Stimulated activated CD4-positive, alpha-beta T cell treated with anti-CD3 and anti-CD28 coated beads, Interleukin-2, amount 100 ng/mL, for 48 hours (primary cell): ENCODE measurements at regions not wholly inside any gene's neighbourhood (a gene's known extent, or its start where the extent isn't known, plus 50 kb on each side); places are given as distances from the start of the nearest gene placed in this dataset.

Experiments
- DNase-seq, 2 donors: peaks; one replicate each; pipeline ENCODE4 v3.0.0-alpha.2; 2020

- DNase-seq: no peak
These were observed 157.8 kb downstream of the AXIN2 start for GRCh38 chr17:65403626-65404025.

GRCh38 chr17:65402513-65403496 is 158.6 kb downstream of the AXIN2 start:
- DNase-seq: no peak

GRCh38 chr17:65401561-65401960 is 159.9 kb downstream of the AXIN2 start:
- no peak for DNase-seq

- DNase-seq: no peak
These were observed 160.7 kb downstream of the AXIN2 start for GRCh38 chr17:65400701-65401100.

GRCh38 chr17:65398040-65398787 is 163.2 kb downstream of the AXIN2 start:
- DNase-seq: no peak

GRCh38 chr17:65395924-65396323 is 165.5 kb downstream of the AXIN2 start:
- DNase-seq: no peak

GRCh38 chr17:65394811-65395472 is 166.5 kb downstream of the AXIN2 start:
- DNase-seq: no peak

GRCh38 chr17:65393514-65393913 is 167.9 kb downstream of the AXIN2 start:
- DNase-seq: no peak

- no peak for DNase-seq
These were observed 171.5 kb downstream of the AXIN2 start for GRCh38 chr17:65389949-65390348.

- no peak for DNase-seq
These were observed 172.0 kb downstream of the AXIN2 start for GRCh38 chr17:65389426-65389825.

- no peak for DNase-seq
These were observed 172.5 kb downstream of the AXIN2 start for GRCh38 chr17:65388911-65389310.

GRCh38 chr17:65387322-65387721 is 174.1 kb downstream of the AXIN2 start:
- DNase-seq: no peak

- no peak for DNase-seq
These were observed 175.7 kb downstream of the AXIN2 start for GRCh38 chr17:65385726-65386125.

GRCh38 chr17:65385071-65385470 is 176.4 kb downstream of the AXIN2 start:
- no peak for DNase-seq

GRCh38 chr17:65381152-65381551 is 180.3 kb downstream of the AXIN2 start:
- no peak for DNase-seq

- DNase-seq: no peak
These were observed 186.5 kb downstream of the AXIN2 start for GRCh38 chr17:65374966-65375365.

GRCh38 chr17:65371702-65372101 is 189.7 kb downstream of the AXIN2 start:
- no peak for DNase-seq

GRCh38 chr17:65370669-65371131 is 190.7 kb downstream of the AXIN2 start:
- DNase-seq: no peak

GRCh38 chr17:65368341-65368740 is 193.1 kb downstream of the AXIN2 start:
- DNase-seq: no peak

GRCh38 chr17:65366102-65366844 is 195.2 kb downstream of the AXIN2 start:
- peak; percentile 64 to 67 for DNase-seq

GRCh38 chr17:65365169-65365568 is 196.3 kb downstream of the AXIN2 start:
- no peak for DNase-seq

GRCh38 chr17:65364438-65364837 is 197.0 kb downstream of the AXIN2 start:
- DNase-seq: no peak
